ENCODE measurements at regions not wholly inside any gene's neighbourhood (a gene's known extent, or its start where the extent isn't known, plus 50 kb on each side); places are given as distances from the start of the nearest gene placed in this dataset.

DNA sequence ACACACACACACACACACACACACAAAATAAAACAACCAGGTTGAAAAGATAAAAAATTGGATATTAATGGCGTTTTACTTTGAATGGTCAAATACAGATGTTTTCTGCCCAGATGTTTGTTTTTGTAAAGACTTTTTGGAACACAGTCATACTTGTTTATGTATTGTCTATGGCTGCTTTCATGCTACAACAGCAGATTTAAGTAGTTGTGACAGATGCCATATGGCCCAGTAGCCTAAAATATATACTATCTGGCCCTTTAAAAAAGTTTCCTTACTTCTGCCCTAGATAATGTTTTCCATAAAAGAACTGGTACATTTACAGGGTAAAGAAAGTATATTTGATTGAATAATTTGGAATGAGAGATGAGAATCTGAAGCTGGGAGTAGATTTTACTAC lies 1362.8 kb upstream of the SEL1L start:
- H3K36me3 ChIP-seq (ENCODE audit: control insufficient read depth in 2 of 2, extremely low read depth in 1 of 2, insufficient read depth in 2 of 2, low read length in 2 of 2): no peaks in the 10 kb centered on the region
- intact Hi-C loops (cut with micrococcal nuclease): no loop called here
- H3K4me1 ChIP-seq (ENCODE audit: control insufficient read depth, extremely low read depth, insufficient read depth, low read length): no peaks in the 10 kb centered on the region
- no peaks in the 10 kb centered on the region for H3K27me3 ChIP-seq (ENCODE audit: control insufficient read depth in 2 of 2, insufficient read depth in 2 of 2, low read length in 2 of 2)
- no peak for TF ChIP-seq POLR2A (IDR thresholded peaks at IDR 0.05; ENCODE audit: low read depth, low read length)
- no peak overlapping the region for H3K9ac ChIP-seq (replicated peaks; ENCODE audit: extremely low read depth, insufficient read depth, low read length)
- DNase-seq (ENCODE audit: low read depth, low spot score): no peak
- ChIA-PET CTCF (no interaction called here), POLR2A (no interaction called here)
- no TSS peak for BruUV-seq (replicated peaks)
- no peak overlapping the region for H2AFZ ChIP-seq (ENCODE audit: low read depth, low read length)
- H3K4me2 ChIP-seq (ENCODE audit: insufficient read depth, low read length): no peak overlapping the region
- H3K27ac ChIP-seq (ENCODE audit: insufficient read depth, low read depth, low read length): no peak overlapping the region
- no peaks in the 10 kb centered on the region for H3K9me3 ChIP-seq (replicated peaks; ENCODE audit: control insufficient read depth, insufficient read depth, low read length)
- H3K4me3 ChIP-seq (replicated peaks in 1 of 3; ENCODE audit: insufficient read depth in 1 of 3, low read depth in 1 of 3, low read length in 3 of 3): no peak overlapping the region
- no peak for FAIRE-seq
- H3K9me1 ChIP-seq (replicated peaks; ENCODE audit: control insufficient read depth, extremely low read depth, insufficient read depth, low read length): no peaks in the 10 kb centered on the region
- H3K79me2 ChIP-seq (ENCODE audit: control insufficient read depth, insufficient read depth, low read length): no peaks in the 10 kb centered on the region
- dilution Hi-C loops (cut with MboI; ENCODE audit: extremely low pct_ligation_motif_present, low sequenced_read_pairs): no loop called here
- H4K20me1 ChIP-seq (replicated peaks; ENCODE audit: control insufficient read depth, extremely low read depth, insufficient read depth, low read length): no peaks in the 10 kb centered on the region

- H3K9me3 ChIP-seq (replicated peaks; ENCODE audit: control insufficient read depth, insufficient read depth, low read length): no peaks in the 10 kb centered on the region
- no peak overlapping the region for H2AFZ ChIP-seq (ENCODE audit: low read depth, low read length)
- H3K27me3 ChIP-seq (ENCODE audit: control insufficient read depth in 2 of 2, insufficient read depth in 2 of 2, low read length in 2 of 2): no peaks in the 10 kb centered on the region
- no peak overlapping the region for H3K4me2 ChIP-seq (ENCODE audit: insufficient read depth, low read length)
- ChIA-PET POLR2A (no interaction called here), CTCF (no interaction called here)
- no peaks in the 10 kb centered on the region for H3K79me2 ChIP-seq (ENCODE audit: control insufficient read depth, insufficient read depth, low read length)
- H3K9me1 ChIP-seq (replicated peaks; ENCODE audit: control insufficient read depth, extremely low read depth, insufficient read depth, low read length): no peaks in the 10 kb centered on the region
- H4K20me1 ChIP-seq (replicated peaks; ENCODE audit: control insufficient read depth, extremely low read depth, insufficient read depth, low read length): no peaks in the 10 kb centered on the region
- intact Hi-C loops (cut with micrococcal nuclease): no loop called here
- FAIRE-seq (no peak), DNase-seq (ENCODE audit: low read depth, low spot score) (no peak)
- BruUV-seq (replicated peaks): no TSS peak
- H3K27ac ChIP-seq (ENCODE audit: insufficient read depth, low read depth, low read length): no peak overlapping the region
- TF ChIP-seq, protein P1, sequence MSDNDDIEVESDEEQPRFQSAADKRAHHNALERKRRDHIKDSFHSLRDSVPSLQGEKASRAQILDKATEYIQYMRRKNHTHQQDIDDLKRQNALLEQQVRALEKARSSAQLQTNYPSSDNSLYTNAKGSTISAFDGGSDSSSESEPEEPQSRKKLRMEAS (IDR thresholded peaks at IDR 0.05; ENCODE audit: insufficient read depth, insufficient read length): no peak
- no peak for TF ChIP-seq GATA2 (IDR thresholded peaks at IDR 0.05; ENCODE audit: insufficient read depth, insufficient read length, low read depth, low read length)
- no peak for TF ChIP-seq EZH2 (IDR thresholded peaks at IDR 0.05; ENCODE audit: borderline replicate concordance, low read depth, low read length, severe bottlenecking)
- no peak for TF ChIP-seq POLR2A (IDR thresholded peaks at IDR 0.05; ENCODE audit: low read depth, low read length)
- no peak for TF ChIP-seq MYC (IDR thresholded peaks at IDR 0.05; ENCODE audit: low read depth, low read length)
- TF ChIP-seq FOS (IDR thresholded peaks at IDR 0.05; ENCODE audit: borderline replicate concordance, insufficient read depth, low read length): no peak
- no peak for TF ChIP-seq CTCF (IDR thresholded peaks at IDR 0.05; ENCODE audit: extremely low read depth in 1 of 2, insufficient read depth in 1 of 2, low read depth in 1 of 2, low read length in 2 of 2)
- no peak for TF ChIP-seq JUN (IDR thresholded peaks at IDR 0.05; ENCODE audit: borderline replicate concordance, insufficient read depth, insufficient read length, low read depth)
- TF ChIP-seq POLR2AphosphoS5 (IDR thresholded peaks at IDR 0.05; ENCODE audit: insufficient read depth, low read depth, low read length): no peak
- no peak overlapping the region for H3K9ac ChIP-seq (replicated peaks; ENCODE audit: extremely low read depth, insufficient read depth, low read length)
- dilution Hi-C loops (cut with MboI; ENCODE audit: extremely low pct_ligation_motif_present, low sequenced_read_pairs): no loop called here
- H3K36me3 ChIP-seq (ENCODE audit: control insufficient read depth in 2 of 2, extremely low read depth in 1 of 2, insufficient read depth in 2 of 2, low read length in 2 of 2): no peaks in the 10 kb centered on the region
- H3K4me3 ChIP-seq (replicated peaks in 1 of 3; ENCODE audit: insufficient read depth in 1 of 3, low read depth in 1 of 3, low read length in 3 of 3): no peak overlapping the region
- H3K4me1 ChIP-seq (ENCODE audit: control insufficient read depth, extremely low read depth, insufficient read depth, low read length): no peaks in the 10 kb centered on the region
These were observed 1364.0 kb upstream of the SEL1L start for GRCh38 chr14:82897469-82898308.
